GM21529 (cell line): ENCODE measurements at regions not wholly inside any gene's neighbourhood (a gene's known extent, or its start where the extent isn't known, plus 50 kb on each side); places are given as distances from the start of the nearest gene placed in this dataset.
"Not testable (repeated sequence)": the region's sequence is repeated elsewhere in the genome, so short reads cannot be mapped to it uniquely, and the experiment has no call there.

ENCODE experiments used
- ATAC-seq: cut with Tn5 transposase; IDR thresholded peaks from one replicate; pipeline ENCODE4 v1.9.1; 2021; ENCODE audit not compliant: unreplicated experiment

- no peak for ATAC-seq
Observed at GRCh38 chr6:27854421-27854820, 57.8 kb downstream of the OR2B2 start.

GRCh38 chr6:27851440-27851839 is 60.8 kb downstream of the OR2B2 start:
- ATAC-seq, result no peak

GRCh38 chr6:27849001-27849400 is 63.2 kb downstream of the OR2B2 start:
- not testable (repeated sequence) for ATAC-seq

- no peak for ATAC-seq
Observed at GRCh38 chr6:27847706-27848105, 64.5 kb downstream of the OR2B2 start.

DNA sequence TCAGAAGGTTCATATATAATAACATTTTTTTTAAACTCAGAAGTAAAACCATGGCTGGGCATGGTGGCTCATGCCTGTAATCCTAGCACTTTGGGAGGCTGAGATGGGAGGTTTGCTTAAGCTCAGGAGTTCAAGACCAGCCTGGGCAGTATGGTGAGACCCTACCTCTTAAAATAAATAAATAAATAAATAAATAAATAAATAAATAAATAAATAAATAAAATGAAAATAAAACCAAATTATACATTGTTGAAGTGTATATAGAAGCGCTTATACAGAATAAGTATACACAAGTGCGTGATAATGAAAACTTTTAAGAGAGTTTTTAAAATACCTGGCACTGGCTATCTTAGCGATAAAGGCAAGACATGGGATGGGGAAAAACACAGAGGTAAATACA is 71.6 kb downstream of the OR2B2 start:
- ATAC-seq, result no peak

DNA sequence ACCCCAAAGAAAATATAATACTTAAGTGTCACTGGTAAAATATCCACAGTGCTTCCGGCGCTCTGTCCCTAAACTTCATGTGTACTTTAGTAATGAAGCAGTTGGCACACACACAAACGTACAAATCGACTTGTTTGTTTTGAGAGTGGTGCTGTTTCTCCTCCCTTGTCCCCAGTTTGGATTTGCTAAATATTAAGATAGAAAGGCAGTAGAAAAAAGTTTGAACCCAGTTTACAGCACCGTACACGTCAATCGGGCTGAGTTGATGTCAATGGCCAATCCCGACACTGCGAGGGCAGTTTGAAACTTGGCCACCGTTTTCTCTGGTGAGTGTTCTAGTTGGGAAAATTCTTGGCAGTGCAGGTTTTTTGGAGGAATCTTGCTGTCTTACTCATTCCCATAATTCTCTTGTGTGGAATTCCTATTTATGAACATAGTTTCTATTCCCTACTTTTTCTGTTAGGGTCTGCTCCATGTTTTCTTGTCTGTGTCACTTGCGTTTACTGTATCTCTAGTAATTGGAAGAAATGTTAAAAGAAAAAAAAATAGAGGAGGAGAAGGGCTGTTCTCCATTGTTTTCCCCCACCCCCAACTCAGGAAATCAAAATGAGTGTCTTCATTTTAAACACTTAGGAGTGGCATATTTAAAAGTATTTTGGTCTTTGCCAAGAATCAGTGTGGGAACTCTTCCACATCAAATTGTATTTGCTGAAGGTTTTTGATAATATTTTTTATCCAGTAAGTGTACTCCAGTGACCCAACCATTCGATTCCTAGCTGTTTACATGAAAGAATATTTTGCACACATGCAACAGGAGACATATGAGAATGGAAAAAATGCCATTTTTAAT is 72.3 kb downstream of the OR2B2 start:
- no peak for ATAC-seq

DNA sequence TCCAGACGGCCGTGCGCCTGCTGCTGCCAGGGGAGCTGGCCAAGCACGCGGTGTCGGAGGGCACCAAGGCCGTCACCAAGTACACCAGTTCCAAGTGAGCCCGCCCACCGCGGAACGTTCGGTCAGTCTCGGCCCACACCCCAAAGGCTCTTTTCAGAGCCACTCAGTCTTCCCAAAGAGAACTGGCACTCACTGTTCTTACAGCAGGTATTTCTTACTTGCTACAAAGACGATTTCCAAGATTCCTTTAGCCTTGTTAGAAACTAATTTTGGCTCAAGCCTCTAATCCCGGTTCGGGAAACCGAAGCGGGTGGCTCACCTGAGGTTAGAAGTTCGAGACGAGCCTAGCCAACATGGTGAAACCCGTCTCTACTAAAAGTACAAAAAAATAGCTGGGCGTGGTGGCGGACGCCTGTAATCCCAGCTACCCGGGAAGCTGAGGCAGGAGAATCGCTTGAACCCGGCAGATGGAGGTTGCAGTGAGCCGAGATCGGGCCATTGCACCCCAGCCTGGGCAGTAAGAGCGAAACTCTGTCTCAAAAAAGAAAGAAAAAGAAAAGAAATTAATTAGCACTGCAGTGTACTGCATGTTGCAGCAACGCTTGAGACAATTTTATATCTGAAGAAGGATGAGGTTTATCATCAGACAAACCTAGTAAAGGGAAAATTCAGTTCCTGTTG is 73.1 kb downstream of the OR2B2 start:
- ATAC-seq, result no peak

DNA sequence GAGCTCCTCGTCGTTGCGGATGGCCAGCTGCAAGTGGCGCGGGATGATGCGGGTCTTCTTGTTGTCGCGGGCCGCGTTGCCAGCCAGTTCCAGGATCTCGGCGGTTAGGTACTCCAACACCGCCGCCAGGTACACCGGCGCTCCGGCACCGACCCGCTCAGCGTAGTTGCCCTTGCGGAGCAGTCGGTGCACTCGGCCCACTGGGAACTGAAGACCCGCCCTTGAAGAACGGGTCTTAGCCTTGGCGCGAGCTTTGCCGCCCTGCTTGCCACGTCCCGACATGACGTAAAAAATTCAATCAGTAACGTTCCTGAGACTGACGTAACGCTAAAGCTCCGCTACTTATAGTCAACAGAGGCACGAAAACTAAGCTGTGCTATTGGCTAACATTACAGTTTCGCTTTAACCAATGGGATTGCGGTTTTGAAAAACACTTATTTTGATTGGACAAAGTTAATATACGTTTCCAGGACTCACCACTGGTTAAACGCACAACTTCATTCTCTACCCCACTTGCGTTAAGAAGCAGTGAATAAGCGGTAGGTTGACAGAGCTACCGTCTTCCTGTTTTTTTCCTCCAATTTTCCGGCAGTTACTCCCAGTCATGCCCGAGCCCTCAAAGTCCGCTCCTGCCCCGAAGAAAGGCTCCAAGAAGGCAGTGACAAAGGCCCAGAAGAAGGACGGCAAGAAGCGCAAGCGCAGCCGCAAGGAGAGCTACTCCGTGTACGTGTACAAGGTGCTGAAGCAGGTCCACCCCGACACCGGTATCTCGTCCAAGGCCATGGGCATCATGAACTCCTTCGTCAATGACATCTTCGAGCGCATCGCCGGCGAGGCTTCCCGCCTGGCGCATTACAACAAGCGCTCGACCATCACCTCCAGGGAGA is 73.9 kb downstream of the OR2B2 start:
- peak; percentile 75 for ATAC-seq

- ATAC-seq, result peak; percentile 5
Observed at GRCh38 chr6:27837625-27838057, 74.6 kb downstream of the OR2B2 start.

DNA sequence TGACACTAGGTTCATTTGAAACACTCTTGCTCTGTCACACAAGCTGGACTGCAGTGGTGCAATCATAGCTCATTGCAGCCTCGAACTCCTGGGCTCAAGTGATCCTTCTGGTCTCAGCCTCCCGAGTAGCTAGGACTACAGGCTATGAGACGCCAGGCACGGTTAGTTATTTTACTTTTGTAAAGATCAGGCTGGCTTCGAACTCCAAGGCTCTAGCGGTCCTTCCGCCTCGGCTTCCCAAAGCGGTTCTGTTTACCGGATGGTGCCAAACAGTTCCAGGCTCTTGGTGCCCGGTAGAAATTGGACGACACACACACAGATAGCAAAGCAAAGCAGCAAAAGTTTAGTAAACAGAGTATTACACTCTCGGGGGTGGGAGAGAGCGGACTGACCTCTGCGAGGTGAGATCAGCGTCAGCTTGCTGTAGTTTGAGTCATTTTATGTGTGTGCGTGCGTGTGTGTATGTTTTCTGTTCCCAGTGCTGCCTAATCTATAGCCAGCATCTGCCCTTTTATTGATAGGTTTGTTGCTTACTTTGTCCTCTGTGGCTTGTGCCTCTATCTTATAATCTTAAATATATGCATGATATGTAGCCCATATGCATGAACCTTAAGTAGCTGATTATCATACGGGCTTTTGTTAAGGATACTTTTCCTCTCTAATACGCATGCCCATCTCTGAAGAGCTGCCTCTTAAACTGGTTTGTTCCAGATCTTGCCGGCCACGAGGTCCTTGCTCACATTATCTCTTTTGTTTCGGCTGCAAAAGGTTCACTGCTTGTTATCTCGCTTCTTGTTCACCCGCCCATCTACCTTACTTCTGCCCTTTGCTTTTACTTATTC is 75.2 kb downstream of the OR2B2 start:
- ATAC-seq, result peak; percentile 34

DNA sequence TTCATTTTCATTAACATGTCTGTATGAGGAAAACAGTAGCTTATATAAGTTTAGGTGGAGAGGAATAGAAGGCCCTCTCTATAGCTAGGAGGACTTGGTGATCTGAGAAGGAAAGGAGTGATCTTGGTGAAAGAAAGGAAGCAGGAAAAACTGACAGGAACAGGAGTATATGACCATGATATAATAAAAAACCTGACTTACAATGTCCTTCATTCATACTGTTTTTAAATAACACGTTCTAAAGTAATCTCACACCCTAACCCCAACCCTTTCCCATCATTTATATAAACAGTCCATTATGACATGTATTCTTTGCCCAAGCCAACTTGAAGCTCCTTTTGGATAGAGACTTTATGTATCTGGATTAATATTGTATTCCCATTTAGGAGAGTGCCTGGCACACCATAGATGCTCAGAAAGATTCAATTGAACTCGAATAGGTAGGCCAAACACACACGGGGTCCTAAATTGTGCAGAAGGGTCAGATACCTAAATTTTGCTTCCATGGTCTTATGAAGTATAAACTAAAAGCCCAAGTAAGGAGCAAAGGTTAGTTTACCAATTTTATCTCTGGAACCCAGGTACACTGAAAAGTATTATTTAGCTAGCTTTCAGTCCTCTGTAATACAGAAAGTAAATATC is 75.9 kb downstream of the OR2B2 start:
- ATAC-seq, result no peak

DNA sequence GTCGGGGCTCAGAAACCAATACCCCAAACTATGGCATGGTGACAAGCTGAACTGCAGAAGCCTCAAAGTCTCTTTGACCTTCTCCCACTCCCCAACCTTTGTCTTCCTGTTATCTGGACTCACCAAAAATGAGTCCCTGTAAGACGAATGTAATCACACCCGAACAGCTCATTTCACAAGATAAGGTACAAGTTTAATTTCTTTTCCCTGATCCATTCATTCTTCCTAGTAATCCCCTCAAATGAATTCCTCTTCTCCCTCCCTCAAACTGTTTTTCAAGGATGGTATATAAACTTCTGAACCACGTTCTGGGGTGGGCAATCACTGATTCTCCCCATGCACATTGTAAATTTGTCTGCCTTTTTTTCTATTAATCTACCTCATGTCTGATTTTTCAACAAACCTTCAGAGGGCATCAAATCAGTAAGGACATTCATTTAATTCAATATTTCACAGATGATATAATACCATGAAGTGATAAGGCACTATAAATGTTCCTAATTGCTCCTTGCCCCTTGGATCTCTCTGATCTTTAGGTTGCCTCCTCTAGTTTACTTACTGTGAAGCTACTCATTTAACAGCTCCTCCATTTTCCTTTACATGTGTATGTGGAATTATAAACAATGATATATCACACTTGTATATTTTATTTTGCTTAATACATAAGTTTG is 77.2 kb downstream of the OR2B2 start:
- no peak for ATAC-seq

GRCh38 chr6:27834384-27834783 is 77.8 kb downstream of the OR2B2 start:
- no peak for ATAC-seq

GRCh38 chr6:27831434-27832081 is 80.6 kb downstream of the OR2B2 start:
- ATAC-seq, result peak; percentile 83

DNA sequence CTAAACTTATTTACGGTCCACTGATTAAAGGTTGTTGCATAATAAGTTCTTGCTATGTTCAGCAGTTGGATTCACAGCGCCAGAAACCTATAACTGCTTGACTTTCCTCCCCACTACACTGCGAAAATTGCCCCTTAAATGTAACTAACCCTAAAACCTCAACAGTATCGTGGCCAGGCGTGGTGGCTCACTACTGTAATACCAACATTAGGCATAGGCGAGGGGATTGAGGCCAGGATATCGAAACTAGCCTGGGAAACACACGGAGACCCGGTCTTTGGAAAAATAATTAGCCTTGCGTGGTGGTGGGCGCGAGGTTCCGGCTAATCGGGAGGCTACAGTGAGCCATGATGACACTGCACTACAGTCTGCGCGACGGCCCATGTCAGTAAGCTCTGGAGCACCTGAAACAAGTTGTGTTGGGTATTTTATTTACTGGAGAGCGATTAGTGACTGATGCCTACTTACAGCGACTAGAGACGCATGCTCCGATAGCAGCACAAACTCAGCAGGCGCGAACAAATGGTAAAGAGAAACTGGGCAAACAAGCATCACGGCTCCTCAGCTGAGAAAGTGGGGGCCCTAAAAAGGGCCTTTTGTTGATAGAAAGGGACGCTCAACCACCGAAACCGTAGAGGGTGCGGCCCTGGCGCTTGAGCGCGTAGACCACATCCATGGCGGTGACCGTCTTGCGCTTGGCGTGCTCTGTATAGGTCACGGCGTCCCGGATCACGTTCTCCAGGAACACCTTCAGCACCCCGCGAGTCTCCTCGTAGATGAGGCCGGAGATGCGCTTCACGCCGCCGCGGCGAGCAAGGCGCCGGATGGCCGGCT is 81.4 kb downstream of the OR2B2 start:
- peak; percentile 64 for ATAC-seq

DNA sequence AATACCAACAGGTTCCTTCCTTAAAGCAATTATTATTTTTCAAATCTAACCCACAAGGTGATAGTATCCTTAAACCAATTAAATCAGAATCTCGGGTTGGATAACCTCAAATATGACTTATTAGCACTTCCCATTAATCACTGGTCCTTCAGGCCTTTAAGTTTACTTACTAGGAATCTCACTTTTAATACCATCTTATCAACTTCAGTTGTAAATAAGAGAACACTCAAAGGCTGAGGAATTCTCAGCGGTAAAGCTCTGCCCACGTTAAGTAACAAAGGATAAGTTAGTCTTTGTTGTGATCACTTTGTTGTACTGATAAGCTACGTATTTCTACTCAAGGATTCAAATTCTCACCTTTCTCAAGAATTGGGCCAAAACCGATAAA is 82.0 kb downstream of the OR2B2 start:
- no peak for ATAC-seq

GRCh38 chr6:27829453-27830211 is 82.6 kb downstream of the OR2B2 start:
- no peak for ATAC-seq
